H1 (cell line): ENCODE measurements at regions not wholly inside any gene's neighbourhood (a gene's known extent, or its start where the extent isn't known, plus 50 kb on each side); places are given as distances from the start of the nearest gene placed in this dataset.

Source experiments
- BCL11A ChIP-seq, 2 experiments: IDR thresholded peaks; one replicate each; pipeline ENCODE4 v1.6.1; 2011; ENCODE audit warnings: low read depth in 2 of 2, low read length in 2 of 2, mild to moderate bottlenecking in 2 of 2
- FOSL1 ChIP-seq: IDR thresholded peaks from 2 replicates; pipeline ENCODE4 v1.6.1; 2011; ENCODE audit warnings: mild to moderate bottlenecking, low read depth, low read length, moderate library complexity; ENCODE audit not compliant: insufficient read depth
- NRF1 ChIP-seq: IDR thresholded peaks from 2 replicates; pipeline ENCODE4 v1.6.1; 2011; ENCODE audit warnings: mild to moderate bottlenecking, low read depth, low read length, improper control_type of control experiment
- SP4 ChIP-seq: IDR thresholded peaks from 2 replicates; pipeline ENCODE4 v1.6.1; 2012; ENCODE audit warnings: low read length, inconsistent platforms

GRCh38 chr4:137866671-137867070 is 334.4 kb upstream of the PCDH18 start (continued):
- TF ChIP-seq FOSL1 = no peak
- no peak for TF ChIP-seq SP4
- TF ChIP-seq BCL11A (IDR thresholded peaks at IDR 0.05; ENCODE audit: low read depth in 2 of 2, low read length in 2 of 2) = no peak
- TF ChIP-seq NRF1 = no peak
